HCT116 (cell line): ENCODE measurements at regions not wholly inside any gene's neighbourhood (a gene's known extent, or its start where the extent isn't known, plus 50 kb on each side); places are given as distances from the start of the nearest gene placed in this dataset.

Experiments used
- ATAC-seq: fragments of 200-7000 bp; cut with Tn5 transposase; 2 replicates; pipeline ENCODE4 v1.9.1; 2020; ENCODE audit warnings: mild to moderate bottlenecking, moderate library complexity
- BruUV-seq: library from RNA; stranded (reverse); fragments of 400-500 nt; replicated peaks from 2 replicates; lab custom pipeline; 2021; lab: Mats Ljungman, UMichigan
- CTCF ChIA-PET: fragments of 300-600 bp; sonication (Branson Sonifier 250); formaldehyde crosslinking; loops from one replicate; lab custom pipeline; 2021; ENCODE audit warnings: antibody characterized with exemption; lab: Charles Lee
- POLR2A ChIA-PET: fragments of 300-600, 350-600 bp; sonication (Branson Sonifier 250); formaldehyde crosslinking; loops from one replicate; lab custom pipeline; 2021; ENCODE audit warnings: antibody characterized with exemption; lab: Charles Lee
- RAD21 ChIA-PET, 2 experiments: fragments of 300-600 bp; sonication (Branson Sonifier 250); formaldehyde crosslinking; loops; one replicate each; lab custom pipeline; 2023; ENCODE audit warnings: low total read pairs in 2 of 2; ENCODE audit not compliant: uncharacterized antibody in 2 of 2, unreplicated experiment in 2 of 2, low non-redundant PET in 1 of 2; lab: Charles Lee
- DNase-seq: peaks from one replicate; pipeline ENCODE4 v3.0.0-alpha.2; 2010; ENCODE audit warnings: low read depth, low spot score
- H2AFZ ChIP-seq: fragments of 200-600 bp; shearing (Covaris generic), sonication (generic); 2 replicates; pipeline ENCODE4 v1.6.1; 2017; ENCODE audit warnings: low read depth, mixed run types, mixed read lengths, antibody characterized with exemption, low read length; ENCODE audit not compliant: poor library complexity, severe bottlenecking
- H3K27ac ChIP-seq: 2 replicates; pipeline ENCODE4 v1.5.1; 2012; ENCODE audit warnings: low read depth, low read length
- H3K27me3 ChIP-seq: fragments of 200-600 bp; sonication (generic); 2 replicates; pipeline ENCODE4 v1.6.1; 2016; ENCODE audit warnings: mixed run types, low read length, mixed read lengths; ENCODE audit not compliant: insufficient read depth
- H3K36me3 ChIP-seq, 2 experiments: fragments of 200-500 bp in 1 of 2; fragments of 200-600 bp in 1 of 2; sonication (Bioruptor generic) in 1 of 2; sonication (generic) in 1 of 2; 2 replicates each; pipeline versions ENCODE4 v1.5.1 to v1.6.1; 2014 to 2016; ENCODE audit warnings: low read length in 2 of 2, inconsistent platforms in 1 of 2, mixed read lengths in 1 of 2, mixed run types in 1 of 2; ENCODE audit not compliant: insufficient read depth in 2 of 2, control insufficient read depth in 1 of 2
- H3K4me1 ChIP-seq, 2 experiments: fragments of 200-600 bp in 1 of 2; sonication (generic) in 1 of 2; 2 replicates each; pipeline versions ENCODE4 v1.5.1 to v1.6.1; 2012 to 2017; ENCODE audit warnings: low read length in 2 of 2, inconsistent platforms in 1 of 2, mild to moderate bottlenecking in 1 of 2, mixed read lengths in 1 of 2, mixed run types in 1 of 2, moderate library complexity in 1 of 2; ENCODE audit not compliant: insufficient read depth in 2 of 2, control insufficient read depth in 1 of 2
- H3K4me2 ChIP-seq: fragments of 200-600 bp; sonication (generic); 2 replicates; pipeline ENCODE4 v1.6.1; 2017; ENCODE audit warnings: mixed run types, low read length, mixed read lengths
- H3K4me3 ChIP-seq, 2 experiments: fragments of 200-600 bp in 1 of 2; sonication (generic) in 1 of 2; replicated peaks in 1 of 2; 2 replicates each; pipeline ENCODE4 v1.5.1; 2011 to 2016; ENCODE audit warnings: low read length in 2 of 2, control low read depth in 1 of 2, low read depth in 1 of 2, mild to moderate bottlenecking in 1 of 2, mixed read lengths in 1 of 2, mixed run types in 1 of 2
- H3K79me2 ChIP-seq: fragments of 200-600 bp; sonication (generic); 2 replicates; pipeline ENCODE4 v1.6.1; 2017; ENCODE audit warnings: mild to moderate bottlenecking, mixed run types, low read length, moderate library complexity, mixed read lengths; ENCODE audit not compliant: insufficient read depth
- H3K9ac ChIP-seq: fragments of 200-600 bp; sonication (generic); 2 replicates; pipeline ENCODE4 v1.6.1; 2016; ENCODE audit warnings: low read length, mixed read lengths
- H3K9me2 ChIP-seq: fragments of 200-600 bp; sonication (generic), shearing (Covaris generic); 2 replicates; pipeline ENCODE4 v1.6.1; 2017; ENCODE audit warnings: mixed run types, mild to moderate bottlenecking, moderate library complexity; ENCODE audit not compliant: insufficient read depth
- H3K9me3 ChIP-seq, 2 experiments: fragments of 200-500 bp in 1 of 2; fragments of 200-600 bp in 1 of 2; sonication (Bioruptor generic) in 1 of 2; sonication (generic) in 1 of 2; 2 replicates each; pipeline ENCODE4 v1.6.1; 2014 to 2017; ENCODE audit warnings: low read length in 2 of 2, mixed read lengths in 2 of 2, inconsistent platforms in 1 of 2, low read depth in 1 of 2, mild to moderate bottlenecking in 1 of 2, mixed run types in 1 of 2, moderate library complexity in 1 of 2; ENCODE audit not compliant: control insufficient read depth in 1 of 2, insufficient read depth in 1 of 2
- H4K20me1 ChIP-seq: fragments of 200-600 bp; sonication (generic), shearing (Covaris generic); 2 replicates; pipeline ENCODE4 v1.6.1; 2017; ENCODE audit warnings: mixed run types, mild to moderate bottlenecking, moderate library complexity; ENCODE audit not compliant: insufficient read depth
- CBX3 ChIP-seq: IDR thresholded peaks from 2 replicates; pipeline ENCODE4 v1.6.1; 2012; ENCODE audit warnings: low read depth
- CTCF ChIP-seq, 3 experiments: fragments of 200-600 bp in 1 of 3; sonication (generic) in 1 of 3; IDR thresholded peaks in 2 of 3; conservative IDR thresholded peaks in 1 of 3; 2 replicates each; pipeline ENCODE4 v1.5.1; 2012 to 2017; ENCODE audit warnings: low read depth in 2 of 3, low read length in 2 of 3, antibody characterized with exemption in 1 of 3, borderline replicate concordance in 1 of 3, control low read depth in 1 of 3, mild to moderate bottlenecking in 1 of 3, mixed read lengths in 1 of 3, mixed run types in 1 of 3, moderate library complexity in 1 of 3; ENCODE audit not compliant: insufficient read depth in 1 of 3
- ELF1 ChIP-seq: IDR thresholded peaks from 2 replicates; pipeline ENCODE4 v1.6.1; 2012; ENCODE audit warnings: low read depth, borderline replicate concordance
- FOSL1 ChIP-seq: IDR thresholded peaks from 2 replicates; pipeline ENCODE4 v1.6.1; 2012; ENCODE audit warnings: low read depth
- JUND ChIP-seq: IDR thresholded peaks from 2 replicates; pipeline ENCODE4 v1.6.1; 2012
- POLR2AphosphoS5 ChIP-seq: IDR thresholded peaks from 2 replicates; pipeline ENCODE4 v1.6.1; 2011; ENCODE audit warnings: mild to moderate bottlenecking, low read depth, low read length, moderate library complexity
- REST ChIP-seq: IDR thresholded peaks from 2 replicates; pipeline ENCODE4 v1.6.1; 2012; ENCODE audit warnings: low read depth
- ZBTB33 ChIP-seq: IDR thresholded peaks from 2 replicates; pipeline ENCODE4 v1.6.1; 2011; ENCODE audit warnings: mild to moderate bottlenecking, low read length, moderate library complexity; ENCODE audit not compliant: insufficient replicate concordance; ENCODE audit errors: extremely low read depth
- ZNF274 ChIP-seq: fragments of 200-500 bp; sonication (Bioruptor generic); IDR thresholded peaks from 2 replicates; pipeline ENCODE4 v1.6.1; 2014; ENCODE audit warnings: mild to moderate bottlenecking, low read depth, low read length, inconsistent platforms
- intact Hi-C: fragments of 100-400 bp; cut with micrococcal nuclease; formaldehyde crosslinking; loops from 2 replicates; pipeline ENCODE4 v1.10.0; 2022

GRCh38 chr13:75023609-75024008 lies 458.4 kb downstream of the TBC1D4 start:
- ChIA-PET CTCF (no interaction called here), POLR2A (no interaction called here)
- intact Hi-C loops, result no loop called here

More at GRCh38 chr13:75023609-75024008, 458.4 kb downstream of the TBC1D4 start:
- no peak overlapping the region for H3K9ac ChIP-seq
- H3K36me3 ChIP-seq, result no peaks in the 10 kb centered on the region
- H4K20me1 ChIP-seq, result no peaks in the 10 kb centered on the region
- H3K4me3 ChIP-seq, result no peak overlapping the region
- ATAC-seq (no peak), DNase-seq (no peak)
- H3K4me2 ChIP-seq, result no peak overlapping the region
- H3K4me1 ChIP-seq, result no peaks in the 10 kb centered on the region
- H3K79me2 ChIP-seq, result no peaks in the 10 kb centered on the region
- H3K9me2 ChIP-seq, result no peaks in the 10 kb centered on the region
- H3K27me3 ChIP-seq, result no peaks in the 10 kb centered on the region
- no TSS peak for BruUV-seq
- no peak for TF ChIP-seq ELF1
- TF ChIP-seq CTCF (IDR thresholded peaks at IDR 0.05 in 2 of 3, conservative IDR thresholded peaks at IDR 0.05 in 1 of 3; ENCODE audit: borderline replicate concordance in 1 of 3, insufficient read depth in 1 of 3, low read depth in 2 of 3, low read length in 2 of 3), result no peak
- no peak for TF ChIP-seq ZNF274
- TF ChIP-seq REST, result no peak
- no peak for TF ChIP-seq CBX3
- TF ChIP-seq POLR2AphosphoS5, result no peak
- TF ChIP-seq ZBTB33, result no peak
- no peak for TF ChIP-seq JUND
- no peak for TF ChIP-seq FOSL1
- no peaks in the 10 kb centered on the region for H3K9me3 ChIP-seq
- RAD21 ChIA-PET, result no interaction called here
- H3K27ac ChIP-seq, result no peak overlapping the region
- H2AFZ ChIP-seq, result no peak overlapping the region
